Epithelial cell of prostate (primary cell): ENCODE measurements at regions not wholly inside any gene's neighbourhood (a gene's known extent, or its start where the extent isn't known, plus 50 kb on each side); places are given as distances from the start of the nearest gene placed in this dataset.
"Not testable (repeated sequence)": the region's sequence is repeated elsewhere in the genome, so short reads cannot be mapped to it uniquely, and the experiment has no call there.

ENCODE experiments used
- DNase-seq: peaks from one replicate; pipeline ENCODE4 v3.0.0-alpha.2; 2011; ENCODE audit warnings: low read depth, low spot score
- H3K27ac ChIP-seq: fragments of 450-650 bp; 2 replicates; pipeline ENCODE4 v1.5.1; 2017; ENCODE audit warnings: mild to moderate bottlenecking

DNA sequence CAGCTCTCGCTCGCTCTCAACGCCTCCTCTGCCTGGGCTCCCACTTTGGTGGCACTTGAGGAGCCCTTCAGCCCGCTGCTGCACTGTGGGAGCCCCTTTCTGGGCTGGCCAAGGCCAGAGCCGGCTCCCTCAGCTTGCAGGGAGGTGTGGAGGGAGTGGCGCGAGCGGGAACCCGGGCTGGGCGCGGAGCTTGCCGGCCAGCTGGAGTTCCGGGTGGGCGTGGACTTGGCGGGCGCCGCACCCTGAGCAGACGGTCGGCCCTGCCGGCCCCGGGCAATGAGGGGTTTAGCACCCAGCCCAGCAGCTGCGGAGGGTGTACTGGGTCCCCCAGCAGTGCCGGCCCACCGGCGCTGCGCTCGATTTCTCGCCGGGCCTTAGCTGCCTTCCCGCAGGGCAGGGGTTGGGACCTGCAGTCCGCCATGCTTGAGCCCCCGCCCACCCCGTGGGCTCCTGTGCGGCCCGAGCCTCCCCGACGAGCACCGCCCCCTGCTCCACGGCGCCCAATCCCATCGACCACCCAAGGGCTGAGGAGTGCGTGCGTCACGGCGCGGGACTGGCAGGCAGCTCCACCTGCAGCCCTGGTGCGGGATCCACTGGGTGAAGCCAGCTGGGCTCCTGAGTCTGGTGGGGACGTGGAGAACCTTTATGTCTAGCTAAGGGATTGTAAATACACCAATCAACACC lies 1128.9 kb downstream of the GATA3 start:
- DNase-seq, H3K27ac ChIP-seq: not testable (repeated sequence)

DNA sequence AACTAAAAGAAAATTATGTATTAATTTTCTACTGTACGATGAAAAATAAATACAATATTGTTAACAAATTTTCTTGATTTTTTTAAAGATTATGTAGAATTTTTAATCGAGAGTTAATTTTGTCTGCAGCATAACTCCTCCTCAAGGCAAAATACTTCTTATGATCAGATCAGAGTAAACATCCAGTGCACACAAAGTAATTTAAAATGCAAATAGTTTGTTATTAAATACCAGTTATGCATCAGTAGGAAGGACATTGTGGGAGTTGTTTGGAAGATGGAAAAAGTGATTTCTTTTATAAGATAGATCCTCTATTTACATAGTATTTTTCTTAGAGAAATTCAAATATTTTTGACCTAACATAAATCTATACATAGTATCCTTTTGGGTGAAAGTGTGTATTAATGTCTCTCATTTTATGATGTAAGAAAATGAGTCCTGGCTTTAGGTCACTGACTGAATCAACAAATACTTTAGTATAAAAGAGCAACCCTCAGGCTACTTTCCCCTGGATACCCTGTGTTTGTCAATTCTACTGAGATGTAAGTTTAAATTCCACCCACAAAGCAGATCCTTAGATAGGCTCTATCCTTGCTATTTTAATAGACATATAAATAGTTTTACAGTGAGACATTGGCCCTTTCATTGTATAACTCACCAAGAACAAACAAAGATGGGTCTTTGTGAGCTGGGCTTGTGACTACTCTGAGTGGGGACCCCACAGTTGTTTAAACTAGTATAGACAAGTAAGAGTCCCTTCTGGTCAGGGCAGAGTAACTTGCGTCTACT lies 1133.7 kb downstream of the GATA3 start:
- DNase-seq = peak; percentile 43
- H3K27ac ChIP-seq = peak overlapping the region; percentile 23

DNA sequence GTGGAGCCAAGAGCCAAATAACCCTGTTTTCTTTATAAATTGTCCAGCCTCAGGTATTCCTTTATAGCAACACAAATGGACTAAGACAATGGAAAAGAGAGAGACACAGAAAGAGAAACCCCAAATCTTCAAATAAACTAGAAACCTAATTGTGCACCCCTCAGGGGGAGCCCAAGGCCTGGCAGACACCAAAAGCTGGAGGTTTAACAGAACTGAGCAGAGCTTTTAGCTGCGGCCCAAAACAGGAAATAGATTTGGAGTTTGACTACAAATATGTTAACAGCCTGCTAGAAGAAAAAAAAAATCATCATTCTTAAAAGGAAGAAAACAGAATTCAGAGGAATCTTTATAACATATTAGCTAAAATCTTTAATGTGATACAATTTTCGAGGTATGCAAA lies 1135.0 kb downstream of the GATA3 start:
- DNase-seq = no peak
- H3K27ac ChIP-seq = no peak overlapping the region

DNA sequence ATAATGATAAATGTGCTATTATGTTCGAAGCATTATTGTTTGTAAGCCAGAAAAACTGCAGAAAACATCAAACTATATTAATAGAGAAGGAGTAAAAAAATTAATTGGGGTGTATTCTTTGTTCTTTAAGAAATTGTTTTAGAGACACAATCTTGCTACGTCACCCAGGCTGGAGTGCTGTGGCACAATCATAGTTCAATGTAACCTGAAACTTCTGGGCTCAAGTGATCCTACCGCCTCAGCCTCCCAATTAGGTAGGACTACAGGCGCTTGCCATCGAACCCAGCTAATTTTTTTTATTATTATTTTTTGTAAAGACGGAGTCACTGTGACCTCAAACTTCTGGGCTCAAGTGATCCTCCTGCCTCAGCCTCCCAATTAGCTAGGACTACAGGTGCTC lies 1138.6 kb downstream of the GATA3 start:
- no peak for DNase-seq
- H3K27ac ChIP-seq = no peak overlapping the region

DNA sequence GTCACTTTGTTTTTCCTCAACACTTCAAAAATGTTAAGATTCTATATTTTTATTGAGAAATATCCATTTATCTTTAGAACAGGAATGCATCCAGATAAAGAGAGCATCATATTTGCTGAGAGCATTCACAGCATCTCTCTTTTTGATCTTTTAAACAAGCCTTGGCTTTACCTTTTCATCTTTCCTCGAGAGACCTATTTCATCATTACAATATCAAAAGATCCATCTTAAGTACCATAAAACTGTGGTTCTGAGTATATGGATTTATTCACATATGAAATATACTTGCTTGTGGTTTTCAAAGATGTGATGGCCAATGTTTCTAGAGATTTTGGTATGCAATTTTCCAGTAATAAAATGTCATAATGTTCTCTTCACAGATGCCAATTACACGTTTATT lies 1140.9 kb downstream of the GATA3 start:
- H3K27ac ChIP-seq = no peak overlapping the region
- no peak for DNase-seq

DNA sequence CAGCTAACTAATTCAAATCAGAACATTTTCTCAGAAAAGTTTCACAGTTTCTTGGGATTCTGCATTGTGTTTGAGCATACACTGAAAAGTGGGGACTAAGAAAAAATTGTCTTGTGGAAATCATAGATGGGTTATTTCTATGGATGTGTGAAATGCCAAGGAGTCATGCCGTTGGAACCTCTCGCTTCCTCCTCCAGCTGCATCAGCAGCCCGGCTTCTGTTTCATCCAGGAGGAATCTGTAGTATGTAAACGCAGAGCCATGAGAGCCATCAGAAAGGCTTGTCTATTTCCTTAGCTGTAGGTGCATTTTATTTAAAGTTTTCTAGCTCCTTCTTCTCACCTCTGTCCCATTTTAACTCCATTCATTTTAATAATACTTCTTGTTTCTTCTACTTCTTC lies 1144.1 kb downstream of the GATA3 start:
- no peak for DNase-seq

DNA sequence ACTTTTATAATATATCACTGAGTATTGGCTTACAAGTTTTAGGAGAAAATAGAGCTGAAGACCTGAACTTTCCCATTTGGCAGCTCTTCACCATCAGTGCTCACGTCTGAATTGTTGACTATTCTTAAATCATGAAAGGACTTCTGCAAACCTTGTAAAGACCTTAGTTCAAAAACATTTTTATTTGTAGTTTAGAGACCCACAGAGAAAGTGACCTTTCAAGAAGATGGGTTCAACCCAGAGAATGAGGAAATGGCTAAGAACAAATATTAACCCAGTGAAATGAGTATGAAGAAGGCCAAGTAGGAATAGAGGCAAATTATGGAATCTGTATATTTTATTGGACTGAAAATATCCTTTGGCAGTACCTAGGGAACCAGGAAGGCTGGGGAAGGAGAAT lies 1151.1 kb downstream of the GATA3 start:
- no peak for DNase-seq

More for the DNA sequence above, 1144.1 kb downstream of the GATA3 start:
- H3K27ac ChIP-seq = no peak overlapping the region

DNA sequence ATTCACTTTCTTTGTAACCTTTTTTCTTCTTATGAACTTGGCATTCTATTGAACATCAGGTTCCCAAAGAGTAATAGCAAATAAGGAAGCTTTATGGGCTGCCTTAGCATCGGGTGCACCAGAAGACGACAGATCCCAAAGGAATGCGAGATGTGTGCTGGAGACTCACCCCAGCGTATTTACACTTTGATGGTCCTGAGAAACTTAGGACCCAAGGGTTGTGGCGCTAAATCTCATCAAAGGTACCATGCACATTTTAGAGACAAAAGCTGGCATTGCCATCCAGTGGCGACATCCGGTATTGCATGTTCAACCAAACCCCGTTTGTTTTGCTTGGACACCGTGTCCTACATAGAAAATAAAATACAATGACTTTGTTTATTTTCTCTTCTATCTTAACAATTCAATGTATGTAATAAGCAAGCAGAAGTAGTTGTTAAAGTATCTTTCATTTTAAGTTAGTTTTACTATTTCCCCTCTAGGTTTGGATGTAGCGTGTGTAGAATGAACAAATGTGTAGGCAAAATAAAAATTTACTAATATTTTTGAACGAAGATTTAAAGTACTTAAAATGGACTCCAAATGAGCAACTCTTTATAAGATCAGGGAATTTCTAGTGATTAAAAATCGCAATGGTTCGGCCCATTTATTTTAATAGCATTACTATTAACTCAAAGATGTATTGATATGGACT lies 1154.8 kb downstream of the GATA3 start:
- DNase-seq = no peak
- H3K27ac ChIP-seq = no peak overlapping the region

More for the DNA sequence above, 1151.1 kb downstream of the GATA3 start:
- no peak overlapping the region for H3K27ac ChIP-seq

DNA sequence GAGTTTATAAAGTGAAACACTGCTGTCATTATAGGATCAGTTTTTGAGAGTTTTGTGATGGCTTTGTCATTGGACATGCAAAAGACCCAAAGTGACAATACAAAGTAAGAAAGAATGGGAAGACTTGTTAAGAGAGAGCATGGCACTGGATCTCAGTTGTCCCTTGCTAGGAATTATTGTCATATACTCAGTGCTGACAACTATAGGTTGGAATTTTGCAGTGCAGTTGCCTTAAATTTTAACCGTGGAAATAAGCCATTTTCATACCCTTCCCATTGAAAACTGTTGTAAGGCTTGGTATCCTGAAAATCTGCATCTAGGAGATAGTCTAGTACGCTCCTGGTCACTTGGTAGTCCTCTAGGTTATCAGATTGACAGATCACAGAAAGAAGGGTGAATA lies 1156.7 kb downstream of the GATA3 start:
- DNase-seq = no peak
- no peak overlapping the region for H3K27ac ChIP-seq

DNA sequence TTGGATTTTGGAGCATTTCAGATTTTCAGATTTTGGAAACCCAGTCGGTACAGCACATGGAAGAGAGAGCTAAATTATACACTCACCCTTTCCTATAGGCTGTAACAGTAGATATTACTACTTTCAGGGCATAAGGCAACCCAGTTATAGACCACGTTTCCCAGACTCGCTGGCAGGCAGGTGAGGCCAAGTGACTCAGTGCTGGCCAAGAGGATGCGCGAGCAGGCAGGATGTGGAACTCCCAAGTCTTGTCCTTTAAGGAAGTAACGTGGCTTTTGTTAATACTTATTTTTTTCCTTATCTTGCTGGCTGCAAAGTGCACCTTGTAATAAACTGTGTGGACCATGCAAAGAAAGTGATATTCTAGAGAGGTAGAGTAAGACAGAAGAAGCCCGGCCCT lies 1160.1 kb downstream of the GATA3 start:
- H3K27ac ChIP-seq = no peak overlapping the region
- DNase-seq = no peak

DNA sequence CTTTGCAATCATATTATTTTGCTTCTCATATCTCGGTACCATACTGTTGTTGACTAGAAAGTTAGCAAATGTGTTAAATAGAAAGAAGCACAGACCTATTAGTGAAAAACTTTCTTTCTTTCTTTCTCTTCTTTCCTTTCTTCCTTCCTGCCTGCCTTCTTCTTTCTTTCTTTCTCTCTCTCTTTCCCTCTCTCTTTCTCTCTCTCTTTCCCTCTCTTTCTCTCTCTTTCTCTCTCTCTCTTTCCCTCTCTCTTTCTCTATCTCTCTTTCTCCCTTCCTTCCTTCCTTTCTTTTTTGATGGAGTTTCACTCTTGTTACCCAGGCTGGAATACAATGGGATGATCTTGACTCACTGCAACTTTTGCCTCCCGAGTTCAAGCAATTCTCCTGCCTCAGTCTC lies 1160.6 kb downstream of the GATA3 start:
- no peak overlapping the region for H3K27ac ChIP-seq
- no peak for DNase-seq

DNA sequence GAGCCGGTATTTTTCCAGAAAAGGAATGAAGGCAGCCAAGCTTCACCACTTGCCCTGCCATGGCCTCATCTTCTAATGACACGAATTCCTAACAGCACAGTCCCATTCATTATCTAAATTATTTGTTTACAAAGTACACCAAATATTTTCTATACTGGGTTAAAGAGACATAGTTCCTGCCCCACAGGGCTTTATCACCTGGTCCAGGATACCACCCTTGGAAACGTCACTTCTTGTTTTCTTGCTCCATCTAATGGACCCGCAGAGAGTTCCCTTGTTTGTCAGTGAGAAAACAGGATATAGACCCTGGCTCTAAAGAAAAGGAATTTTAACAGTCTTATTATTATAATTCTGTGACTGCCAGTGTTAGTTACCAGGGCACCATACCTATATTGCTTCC lies 1165.4 kb downstream of the GATA3 start:
- no peak overlapping the region for H3K27ac ChIP-seq
- no peak for DNase-seq

DNA sequence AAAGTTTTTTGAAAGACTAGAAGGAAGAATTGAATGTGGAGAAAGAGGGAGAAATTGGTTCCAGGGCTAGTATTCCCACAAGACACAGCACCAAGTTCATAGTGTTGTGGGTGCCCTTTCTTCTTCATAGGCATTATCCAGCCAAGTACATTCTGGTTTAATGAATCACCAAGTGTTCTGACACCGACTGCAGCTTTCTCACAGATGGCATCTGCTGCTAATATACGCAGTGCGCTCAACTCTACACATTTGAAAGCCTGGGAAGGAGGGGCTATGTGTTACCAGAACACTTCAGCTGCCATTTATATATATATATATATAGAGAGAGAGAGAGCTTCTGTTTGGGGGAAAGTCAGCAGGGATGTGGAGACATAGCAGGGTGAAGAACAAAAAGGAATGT lies 1168.4 kb downstream of the GATA3 start:
- DNase-seq = no peak
- H3K27ac ChIP-seq = no peak overlapping the region

DNA sequence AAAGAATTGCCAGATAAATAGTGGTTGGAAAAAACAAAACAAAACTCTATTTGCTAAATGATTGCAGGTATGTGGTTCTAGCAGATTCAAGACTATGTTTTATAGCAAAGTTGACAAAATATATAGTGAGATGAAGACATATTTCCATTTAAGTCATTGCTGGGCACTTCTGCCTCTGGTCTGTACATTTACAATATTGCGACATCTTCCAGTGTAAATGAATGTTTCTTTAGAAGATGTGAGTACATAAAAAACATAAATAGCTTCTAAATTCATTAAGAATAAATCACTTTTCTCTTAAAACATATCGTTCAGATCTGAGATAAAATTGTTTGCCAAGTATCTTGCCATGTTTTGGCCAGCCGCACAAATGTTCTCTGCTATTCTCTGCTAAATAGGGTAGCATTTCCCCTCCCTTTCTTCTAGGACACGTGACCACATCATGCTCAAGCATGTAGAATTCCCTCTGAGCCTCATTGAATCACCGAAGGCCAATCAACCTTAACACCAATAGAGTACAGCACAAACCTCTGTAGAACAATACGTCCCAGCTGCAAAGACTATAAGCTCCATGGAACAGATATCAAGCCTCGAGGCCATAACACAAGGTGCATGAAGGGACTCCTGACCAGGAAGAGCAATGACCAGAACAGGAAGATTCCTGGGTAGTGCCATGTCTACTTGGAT lies 1173.3 kb downstream of the GATA3 start:
- H3K27ac ChIP-seq = peak overlapping the region; percentile 19
- DNase-seq = peak; percentile 10

DNA sequence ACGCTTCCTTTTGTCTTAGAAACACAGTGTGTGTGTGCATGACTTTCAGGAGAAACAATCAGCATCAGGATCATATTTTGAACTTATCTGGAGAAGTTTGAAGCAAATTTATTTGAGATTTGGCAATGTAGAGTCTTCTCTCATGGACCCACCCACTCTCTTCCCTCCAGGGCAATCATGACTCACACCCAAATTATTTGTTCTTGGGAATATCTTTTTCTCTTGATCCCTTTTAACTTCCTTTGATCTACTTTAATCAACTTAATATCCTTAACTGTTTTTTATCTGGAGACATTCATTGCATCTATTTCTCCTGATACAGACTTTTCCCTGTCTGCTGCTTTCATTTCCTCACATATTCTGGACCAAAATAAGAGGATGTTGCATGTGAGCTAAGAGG lies 1174.3 kb downstream of the GATA3 start:
- H3K27ac ChIP-seq = peak overlapping the region; percentile 19
- DNase-seq = no peak

DNA sequence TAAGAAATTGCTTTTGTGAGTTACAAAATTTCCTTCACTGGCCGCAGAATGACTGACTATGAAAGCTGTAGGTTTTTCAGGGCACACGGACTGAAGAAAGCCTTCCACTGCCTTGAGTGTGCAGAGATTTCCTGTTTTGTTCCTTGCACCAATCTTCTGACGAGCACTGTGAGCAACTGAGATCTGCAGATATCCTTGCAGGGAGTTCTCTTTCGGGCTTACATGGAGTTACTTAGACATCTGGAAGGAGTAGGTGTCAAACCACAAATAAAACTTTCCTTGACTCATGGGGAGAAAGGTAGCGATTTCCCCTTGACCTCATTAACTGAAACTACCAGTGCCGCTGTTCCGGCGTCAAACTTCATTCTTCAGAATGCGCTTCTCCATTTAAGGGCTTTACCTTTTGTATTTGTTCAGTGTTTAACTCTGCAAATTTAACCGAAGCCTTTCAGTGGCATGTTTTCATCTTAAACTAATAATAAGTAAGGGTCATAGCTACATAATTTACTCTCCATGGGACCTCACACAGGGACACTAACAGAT lies 1175.3 kb downstream of the GATA3 start:
- DNase-seq = no peak
- no peak overlapping the region for H3K27ac ChIP-seq

DNA sequence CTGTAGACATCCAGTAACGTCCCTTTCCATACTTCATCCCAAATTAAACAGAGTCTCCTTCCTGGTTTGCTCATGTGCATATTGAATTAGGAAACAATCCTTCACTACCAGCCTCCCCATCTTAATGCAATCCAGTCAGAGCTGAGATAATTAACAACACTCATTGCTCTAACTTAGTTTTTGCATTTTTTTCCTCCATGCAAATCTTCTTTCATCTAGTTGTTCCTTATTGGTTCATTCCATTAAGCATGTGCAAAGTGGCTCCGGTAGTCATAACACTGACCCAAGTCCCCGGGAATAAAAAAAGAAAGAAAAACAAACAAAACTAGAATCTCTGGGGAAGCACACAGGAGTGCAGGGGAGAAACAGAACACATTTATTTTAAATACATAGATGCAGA lies 1176.1 kb downstream of the GATA3 start:
- no peak overlapping the region for H3K27ac ChIP-seq
- no peak for DNase-seq

DNA sequence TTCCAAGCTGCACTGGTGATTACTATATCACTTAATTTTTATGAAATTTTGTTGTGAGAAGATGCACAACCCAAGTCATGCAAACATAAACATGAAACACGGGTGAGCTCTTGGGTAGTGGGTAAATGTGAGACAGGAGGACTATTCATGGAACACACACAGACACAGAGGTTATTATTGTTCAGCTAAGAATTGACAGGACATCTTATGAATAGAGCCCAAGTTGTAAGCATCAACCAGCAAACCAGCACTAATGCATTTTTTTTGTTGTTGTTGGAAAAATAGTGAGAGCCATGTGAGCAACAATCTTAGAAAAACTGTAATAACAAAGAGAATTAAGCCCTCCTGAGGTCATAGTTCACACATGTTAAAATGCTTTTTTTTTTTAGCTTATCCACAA lies 1179.7 kb downstream of the GATA3 start:
- no peak overlapping the region for H3K27ac ChIP-seq
- DNase-seq = no peak

DNA sequence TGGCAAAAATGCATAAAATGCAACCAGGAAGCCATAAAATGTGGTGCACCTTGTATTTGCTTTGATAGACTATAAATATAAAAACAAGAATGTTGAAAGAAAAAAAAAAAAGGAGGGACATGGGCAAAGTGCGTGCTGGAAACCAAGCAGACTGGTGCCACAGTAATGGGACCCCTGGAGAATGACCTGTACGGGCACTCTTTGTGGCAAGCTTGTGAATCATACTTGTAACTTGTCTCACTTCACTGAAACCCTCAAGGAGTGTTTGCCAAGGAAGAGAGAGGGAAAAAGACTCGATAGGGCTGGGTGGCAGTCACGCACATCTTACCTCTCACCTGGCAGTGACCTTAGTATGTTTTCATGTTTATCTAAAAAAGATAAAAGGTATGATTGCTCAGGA lies 1183.6 kb downstream of the GATA3 start:
- no peak overlapping the region for H3K27ac ChIP-seq
- DNase-seq = no peak

DNA sequence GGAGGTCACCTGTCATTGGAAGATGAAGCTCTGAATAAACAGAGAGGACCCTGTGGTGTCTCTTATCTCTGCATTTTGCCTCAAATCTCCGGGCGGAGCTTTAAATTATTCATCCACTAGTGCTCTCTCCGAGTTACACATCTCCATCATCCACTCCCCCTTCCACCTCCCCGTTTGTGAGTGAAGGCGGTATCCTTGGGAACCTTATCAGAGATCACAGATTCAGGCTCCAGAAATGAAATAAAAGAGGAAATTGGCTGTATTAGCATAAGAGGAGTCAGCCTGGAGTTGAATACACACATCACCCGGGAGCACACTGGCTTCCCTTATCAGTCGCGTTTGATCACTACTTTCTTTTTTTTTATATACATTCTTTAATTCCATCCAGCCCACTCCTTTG lies 1184.8 kb downstream of the GATA3 start:
- DNase-seq = no peak
- no peak overlapping the region for H3K27ac ChIP-seq
